ENCODE measurements at regions not wholly inside any gene's neighbourhood (a gene's known extent, or its start where the extent isn't known, plus 50 kb on each side); places are given as distances from the start of the nearest gene placed in this dataset.

- TF ChIP-seq KAT7 (CRISPR knock-in tag; IDR thresholded peaks at IDR 0.05; ENCODE audit: borderline replicate concordance) = no peak
- TF ChIP-seq ZNF232 (CRISPR knock-in tag; IDR thresholded peaks at IDR 0.05) = no peak
- TF ChIP-seq ZNF121 (CRISPR knock-in tag; IDR thresholded peaks at IDR 0.05) = no peak
- no peak for TF ChIP-seq ZNF396 (CRISPR knock-in tag; IDR thresholded peaks at IDR 0.05; ENCODE audit: borderline replicate concordance)
- no peak for TF ChIP-seq NFYB (CRISPR knock-in tag; conservative IDR thresholded peaks at IDR 0.05; ENCODE audit: low read depth)
- TF ChIP-seq NFE2L1 (CRISPR knock-in tag; IDR thresholded peaks at IDR 0.05) = no peak
These were observed 110.4 kb upstream of the MYCN start (continued) for GRCh38 chr2:15829985-15830384.

- no peaks in the 10 kb centered on the region for H3K36me3 Mint-ChIP-seq
- peaks cover 8% of the 10 kb centered on the region for H3K4me1 Mint-ChIP-seq
- ChIA-PET POLR2A (no interaction called here), CTCF (no interaction called here)
- ATAC-seq (no peak), DNase-seq (ENCODE audit: low spot score) (no peak)
- no peaks in the 10 kb centered on the region; the same call in 1 of the 2 replicates for H3K27me3 Mint-ChIP-seq (ENCODE audit: low read depth)
- no peak overlapping the region for H3K27ac Mint-ChIP-seq
- no peak overlapping the region for H3K4me3 Mint-ChIP-seq
- peaks cover 9% of the 10 kb centered on the region for H3K9me3 Mint-ChIP-seq
- TF ChIP-seq HMGXB4 (CRISPR knock-in tag; IDR thresholded peaks at IDR 0.05) (no peak), RORB (CRISPR knock-in tag; IDR thresholded peaks at IDR 0.05) (no peak), SOX15 (CRISPR knock-in tag; IDR thresholded peaks at IDR 0.05) (no peak), TEAD4 (CRISPR knock-in tag; IDR thresholded peaks at IDR 0.05) (no peak), EMX1 (CRISPR knock-in tag; IDR thresholded peaks at IDR 0.05) (no peak), ZNF263 (CRISPR knock-in tag; IDR thresholded peaks at IDR 0.05; ENCODE audit: low read depth) (no peak), MYBL2 (CRISPR knock-in tag; IDR thresholded peaks at IDR 0.05) (no peak), ATF6 (CRISPR knock-in tag; IDR thresholded peaks at IDR 0.05) (no peak), IRF2 (CRISPR knock-in tag; IDR thresholded peaks at IDR 0.05; ENCODE audit: borderline replicate concordance, low read depth) (no peak), USF1 (CRISPR knock-in tag; IDR thresholded peaks at IDR 0.05) (no peak), NR3C1 (CRISPR knock-in tag; conservative IDR thresholded peaks at IDR 0.05; ENCODE audit: low read depth) (no peak), SMAD3 (CRISPR knock-in tag; IDR thresholded peaks at IDR 0.05; ENCODE audit: borderline replicate concordance) (no peak), NFYB (CRISPR knock-in tag; conservative IDR thresholded peaks at IDR 0.05; ENCODE audit: low read depth) (no peak), ESRRA (CRISPR knock-in tag; IDR thresholded peaks at IDR 0.05; ENCODE audit: borderline replicate concordance) (no peak)
These were observed 109.3 kb upstream of the MYCN start for GRCh38 chr2:15830937-15831549.

GRCh38 chr2:15832030-15832709 lies 108.2 kb upstream of the MYCN start:
- no peaks in the 10 kb centered on the region for H3K36me3 Mint-ChIP-seq
- TF ChIP-seq GABPB1 (CRISPR knock-in tag; IDR thresholded peaks at IDR 0.05) (no peak), ZSCAN18 (CRISPR knock-in tag; IDR thresholded peaks at IDR 0.05) (no peak), MXD4 (CRISPR knock-in tag; IDR thresholded peaks at IDR 0.05; ENCODE audit: borderline replicate concordance) (no peak), FOXJ3 (CRISPR knock-in tag; IDR thresholded peaks at IDR 0.05; ENCODE audit: borderline replicate concordance) (no peak), PRDM15 (CRISPR knock-in tag; IDR thresholded peaks at IDR 0.05) (no peak)
- no peaks in the 10 kb centered on the region; the same call in 1 of the 2 replicates for H3K4me1 Mint-ChIP-seq
- H3K27me3 Mint-ChIP-seq (ENCODE audit: low read depth) = no peaks in the 10 kb centered on the region; the same call in 1 of the 2 replicates
- peaks cover 9% of the 10 kb centered on the region for H3K9me3 Mint-ChIP-seq
- H3K27ac Mint-ChIP-seq = no peak overlapping the region
- ChIA-PET POLR2A (no interaction called here), CTCF (no interaction called here)
- ATAC-seq (no peak), DNase-seq (ENCODE audit: low spot score) (no peak)
- no peak overlapping the region for H3K4me3 Mint-ChIP-seq
